H1 (cell line): ENCODE measurements at regions not wholly inside any gene's neighbourhood (a gene's known extent, or its start where the extent isn't known, plus 50 kb on each side); places are given as distances from the start of the nearest gene placed in this dataset.

Experiments used
- CTCF ChIA-PET: fragments of 300-600 bp; sonication (Branson Sonifier 250); formaldehyde crosslinking; loops from one replicate; lab custom pipeline; 2021; ENCODE audit not compliant: partially characterized antibody; lab: Charles Lee
- POLR2A ChIA-PET: fragments of 300-600 bp; sonication (Branson Sonifier 250); formaldehyde crosslinking; loops from one replicate; lab custom pipeline; 2021; ENCODE audit warnings: inconsistent platforms; ENCODE audit not compliant: partially characterized antibody; lab: Charles Lee
- DNase-seq, 2 experiments: peaks; one replicate each; pipeline versions ENCODE4 v3.0.0 to v3.0.0-alpha.2; 2010 to 2022; ENCODE audit warnings: low spot score in 2 of 2, low read depth in 1 of 2, mixed read lengths in 1 of 2
- FAIRE-seq: peaks from 2 replicates; lab custom pipeline; 2011; peaks lifted over from hg19 to GRCh38; lab: Jason Lieb, UNC
- H2AFZ ChIP-seq: 2 replicates; pipeline ENCODE4 v1.8.1; 2012; ENCODE audit warnings: low read length, inconsistent platforms
- H2AK5ac ChIP-seq: 2 replicates; pipeline ENCODE4 v1.6.1; 2013; ENCODE audit warnings: low read depth, low read length
- H2BK120ac ChIP-seq: replicated peaks from 2 replicates; pipeline ENCODE3; 2013; ENCODE audit warnings: low read depth, low read length, inconsistent platforms
- H2BK12ac ChIP-seq: 2 replicates; pipeline ENCODE4 v1.6.1; 2013; ENCODE audit warnings: low read depth, low read length
- H2BK15ac ChIP-seq: 2 replicates; pipeline ENCODE4 v1.6.1; 2013; ENCODE audit warnings: low read length
- H2BK20ac ChIP-seq: 2 replicates; pipeline ENCODE4 v1.6.1; 2013; ENCODE audit warnings: low read length
- H2BK5ac ChIP-seq: 2 replicates; pipeline ENCODE4 v1.6.1; 2013; ENCODE audit warnings: low read depth, low read length
- H3K14ac ChIP-seq: 2 replicates; pipeline ENCODE4 v1.6.1; 2013; ENCODE audit warnings: inconsistent platforms; ENCODE audit not compliant: insufficient read length
- H3K18ac ChIP-seq: 2 replicates; pipeline ENCODE4 v1.6.1; 2013; ENCODE audit warnings: low read length; ENCODE audit errors: extremely low read depth
- H3K23ac ChIP-seq: 2 replicates; pipeline ENCODE4 v1.6.1; 2013; ENCODE audit warnings: inconsistent platforms; ENCODE audit not compliant: insufficient read length
- H3K23me2 ChIP-seq: 2 replicates; pipeline ENCODE4 v1.6.1; 2013; ENCODE audit warnings: low read depth, low read length
- H3K27ac ChIP-seq: 2 replicates; pipeline ENCODE4 v1.6.1; 2011; ENCODE audit warnings: low read depth, low read length, inconsistent platforms
- H3K27me3 ChIP-seq, 4 experiments: replicated peaks in 1 of 4; 1 replicate in 1 of 4; 2 replicates in 3 of 4; pipeline versions ENCODE4 v1.6.1 to v1.8.1; 2011 to 2013; ENCODE audit warnings: low read length in 3 of 4, mild to moderate bottlenecking in 3 of 4, inconsistent platforms in 2 of 4, mixed read lengths in 2 of 4, moderate library complexity in 1 of 4; ENCODE audit not compliant: control insufficient read depth in 3 of 4, insufficient read depth in 3 of 4; ENCODE audit errors: extremely low read depth in 1 of 4
- H3K36me3 ChIP-seq, 4 experiments: 2 replicates each; pipeline versions ENCODE4 v1.6.1 to v1.8.1; 2011 to 2013; ENCODE audit warnings: mild to moderate bottlenecking in 4 of 4, low read length in 3 of 4, moderate library complexity in 2 of 4, control low read depth in 1 of 4, inconsistent platforms in 1 of 4; ENCODE audit not compliant: insufficient read depth in 4 of 4, control insufficient read depth in 2 of 4
- H3K4ac ChIP-seq: replicated peaks from 2 replicates; pipeline ENCODE3; 2013; ENCODE audit warnings: low read length, low read depth, mixed read lengths, inconsistent platforms; ENCODE audit not compliant: insufficient read length
- H3K4me1 ChIP-seq, 4 experiments: replicated peaks in 1 of 4; 1 replicate in 1 of 4; 2 replicates in 3 of 4; pipeline versions ENCODE4 v1.6.1 to v1.8.1; 2011 to 2013; ENCODE audit warnings: low read length in 3 of 4, inconsistent platforms in 2 of 4, mixed read lengths in 1 of 4; ENCODE audit not compliant: insufficient read depth in 4 of 4, control insufficient read depth in 3 of 4
- H3K4me2 ChIP-seq, 2 experiments: 2 replicates each; pipeline versions ENCODE4 v1.6.1 to v1.8.1; 2011 to 2013; ENCODE audit warnings: low read depth in 2 of 2, low read length in 2 of 2, control low read depth in 1 of 2, inconsistent platforms in 1 of 2, mild to moderate bottlenecking in 1 of 2; ENCODE audit not compliant: insufficient read depth in 1 of 2
- H3K4me3 ChIP-seq, 4 experiments: fragments of 200-600, 300-600 bp in 1 of 4; sonication (generic), shearing (Covaris generic), sonication (Bioruptor Twin) in 1 of 4; 2 replicates each; pipeline versions ENCODE4 v1.5.1 to v1.8.1; 2011 to 2016; ENCODE audit warnings: low read length in 4 of 4, low read depth in 3 of 4, control low read depth in 2 of 4, inconsistent platforms in 2 of 4, mild to moderate bottlenecking in 2 of 4, mixed read lengths in 1 of 4, moderate library complexity in 1 of 4; ENCODE audit not compliant: insufficient read depth in 2 of 4; ENCODE audit errors: extremely low read depth in 1 of 4
- H3K56ac ChIP-seq: replicated peaks from 2 replicates; pipeline ENCODE3; 2013; ENCODE audit warnings: low read depth, mild to moderate bottlenecking, mixed read lengths, low read length, inconsistent platforms; ENCODE audit not compliant: insufficient read length
- H3K79me1 ChIP-seq: 2 replicates; pipeline ENCODE4 v1.6.1; 2013; ENCODE audit warnings: low read depth, low read length, control low read depth
- H3K79me2 ChIP-seq, 2 experiments: 2 replicates each; pipeline versions ENCODE4 v1.6.1 to v1.8.1; 2012 to 2013; ENCODE audit warnings: low read length in 2 of 2, mild to moderate bottlenecking in 2 of 2, inconsistent platforms in 1 of 2; ENCODE audit not compliant: insufficient read depth in 2 of 2, control insufficient read depth in 1 of 2
- H3K9ac ChIP-seq, 4 experiments: replicated peaks in 1 of 4; 1 replicate in 1 of 4; 2 replicates in 3 of 4; pipeline versions ENCODE4 v1.6.1 to v1.8.1; 2011 to 2013; ENCODE audit warnings: low read depth in 3 of 4, low read length in 3 of 4, control low read depth in 2 of 4, mild to moderate bottlenecking in 2 of 4, moderate library complexity in 2 of 4, inconsistent platforms in 1 of 4; ENCODE audit errors: extremely low read depth in 1 of 4
- H3K9me3 ChIP-seq, 2 experiments: 2 replicates each; pipeline versions ENCODE4 v1.6.1 to v1.8.1; 2012 to 2013; ENCODE audit warnings: mild to moderate bottlenecking in 2 of 2, moderate library complexity in 2 of 2, control low read depth in 1 of 2, inconsistent platforms in 1 of 2, low read depth in 1 of 2, low read length in 1 of 2, mixed read lengths in 1 of 2; ENCODE audit not compliant: insufficient read depth in 2 of 2
- H4K20me1 ChIP-seq, 2 experiments: replicated peaks in 1 of 2; 2 replicates each; pipeline versions ENCODE3 to v1.8.1; 2011 to 2013; ENCODE audit warnings: inconsistent platforms in 2 of 2, low read length in 2 of 2, mild to moderate bottlenecking in 1 of 2; ENCODE audit not compliant: insufficient read depth in 2 of 2, control insufficient read depth in 1 of 2
- H4K5ac ChIP-seq: 2 replicates; pipeline ENCODE4 v1.6.1; 2013; ENCODE audit warnings: low read length, low read depth, mixed read lengths, inconsistent platforms; ENCODE audit not compliant: insufficient read length
- H4K8ac ChIP-seq: 2 replicates; pipeline ENCODE4 v1.8.0; 2013; ENCODE audit warnings: mild to moderate bottlenecking, moderate library complexity, low read length, inconsistent platforms; ENCODE audit not compliant: insufficient read depth; ENCODE audit errors: extremely low read depth
- H4K91ac ChIP-seq: replicated peaks from 2 replicates; pipeline ENCODE3; 2013; ENCODE audit warnings: low read length, mixed read lengths, inconsistent platforms; ENCODE audit not compliant: insufficient read length
- BCL11A ChIP-seq, 2 experiments: IDR thresholded peaks; one replicate each; pipeline ENCODE4 v1.6.1; 2011; ENCODE audit warnings: low read depth in 2 of 2, low read length in 2 of 2, mild to moderate bottlenecking in 2 of 2
- CBX8 ChIP-seq: fragments of 300-800, 300-1000 bp; sonication (generic); IDR thresholded peaks from 2 replicates; pipeline ENCODE4 v1.7.1; 2016; ENCODE audit warnings: low read depth, low read length, borderline replicate concordance
- CEBPB ChIP-seq: IDR thresholded peaks from 2 replicates; pipeline ENCODE4 v1.6.1; 2012; ENCODE audit warnings: low read depth, low read length
- CHD2 ChIP-seq: IDR thresholded peaks from 2 replicates; pipeline ENCODE4 v1.6.1; 2012; ENCODE audit warnings: low read length, improper control_type of control experiment
- EP300 ChIP-seq, 2 experiments: IDR thresholded peaks; 1 replicate in 1 of 2; 2 replicates in 1 of 2; pipeline ENCODE4 v1.6.1; 2011 to 2012; ENCODE audit warnings: low read depth in 2 of 2, low read length in 2 of 2, mild to moderate bottlenecking in 2 of 2, borderline replicate concordance in 1 of 2, inconsistent platforms in 1 of 2, moderate library complexity in 1 of 2
- EZH2 ChIP-seq: fragments of 200-600 bp; sonication (generic); IDR thresholded peaks from 2 replicates; pipeline ENCODE4 v1.7.1; 2012; ENCODE audit warnings: low read depth, mild to moderate bottlenecking, moderate library complexity, low read length, inconsistent platforms; ENCODE audit not compliant: severe bottlenecking
- FOSL1 ChIP-seq: IDR thresholded peaks from 2 replicates; pipeline ENCODE4 v1.6.1; 2011; ENCODE audit warnings: mild to moderate bottlenecking, low read depth, low read length, moderate library complexity; ENCODE audit not compliant: insufficient read depth
- RFX5 ChIP-seq: IDR thresholded peaks from 2 replicates; pipeline ENCODE4 v1.6.1; 2011; ENCODE audit warnings: low read depth, low read length, improper control_type of control experiment, borderline replicate concordance
- SAP30 ChIP-seq: fragments of 300-600 bp; sonication (generic); IDR thresholded peaks from 2 replicates; pipeline ENCODE4 v1.7.1; 2012; ENCODE audit warnings: low read length, moderate library complexity, mild to moderate bottlenecking, inconsistent platforms; ENCODE audit not compliant: insufficient read depth, insufficient replicate concordance
- SIX5 ChIP-seq: IDR thresholded peaks from 2 replicates; pipeline ENCODE4 v1.6.1; 2011; ENCODE audit warnings: mild to moderate bottlenecking, low read depth, low read length
- SP4 ChIP-seq: IDR thresholded peaks from 2 replicates; pipeline ENCODE4 v1.6.1; 2012; ENCODE audit warnings: low read length, inconsistent platforms
- SRF ChIP-seq: IDR thresholded peaks from 2 replicates; pipeline ENCODE4 v1.6.1; 2011; ENCODE audit warnings: mild to moderate bottlenecking, low read depth, low read length, moderate library complexity
- TAF7 ChIP-seq: optimal IDR thresholded peaks from 2 replicates; pipeline ENCODE3; 2011; ENCODE audit warnings: low read depth, mild to moderate bottlenecking, inconsistent platforms, low read length, moderate library complexity, borderline replicate concordance
- TBP ChIP-seq: IDR thresholded peaks from 2 replicates; pipeline ENCODE4 v1.6.1; 2011; ENCODE audit warnings: low read depth, low read length, improper control_type of control experiment
- YY1 ChIP-seq: IDR thresholded peaks from 2 replicates; pipeline ENCODE4 v1.6.1; 2011; ENCODE audit warnings: low read depth, mild to moderate bottlenecking, low read length
- WGBS, 2 experiments: shearing (Covaris generic) in 1 of 2; methylation state at CpG; one replicate each; pipeline versions ENCODE4 v1.1.6 to v1.1.7; 2013 to 2015; ENCODE audit warnings: low lambda C conversion rate in 2 of 2, mixed read lengths in 2 of 2, inconsistent platforms in 1 of 2, low coverage in 1 of 2, missing lambda C conversion rate in 1 of 2; ENCODE audit not compliant: insufficient replicate concordance in 2 of 2, insufficient coverage in 1 of 2, insufficient read length in 1 of 2; ENCODE audit errors: extremely low coverage in 1 of 2, missing lambda C conversion rate in 1 of 2; 5-methylcytosine and 5-hydroxymethylcytosine counted together

DNA sequence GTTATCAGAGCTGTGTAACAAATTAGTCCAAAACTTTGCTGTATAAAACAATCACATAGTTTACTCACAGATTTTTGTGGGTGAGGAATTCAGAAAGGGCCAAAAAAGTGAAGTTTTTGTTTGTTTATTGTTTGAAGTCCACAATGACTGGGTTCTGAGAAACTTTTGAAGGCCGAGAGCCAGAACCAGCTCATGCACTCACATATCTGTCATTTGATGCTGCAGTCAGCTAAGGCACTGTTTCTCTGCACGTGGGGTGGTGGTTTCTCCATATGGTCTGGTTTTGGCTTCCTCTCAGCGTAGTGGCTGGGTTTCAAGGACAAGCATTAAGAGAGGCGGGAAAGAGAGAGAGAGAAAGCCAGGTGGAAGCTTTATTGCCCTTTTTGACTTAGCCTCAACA lies 131.8 kb downstream of the TWIST2 start:
- H4K20me1 ChIP-seq = no peaks in the 10 kb centered on the region
- H3K27me3 ChIP-seq = no peaks in the 10 kb centered on the region
- no peak overlapping the region for H4K8ac ChIP-seq
- whole genome bisulfite sequencing, 2 experiments = 89% methylated on average over 4 of the region's 4 CpGs; no CpG with 5 or more reads in 1 of the 2 experiments
- H3K4me2 ChIP-seq = no peak overlapping the region
- H2BK12ac ChIP-seq = no peak overlapping the region
- POLR2A ChIA-PET = no interaction called here
- no peaks in the 10 kb centered on the region for H3K23me2 ChIP-seq
- H3K27ac ChIP-seq = no peak overlapping the region
- no peak overlapping the region for H3K9ac ChIP-seq
- H3K56ac ChIP-seq = no peak overlapping the region
- no peak overlapping the region for H3K4me3 ChIP-seq
- peaks cover 0 to 4% of the 10 kb centered on the region in 2 experiments; a peak in 1 of 4 replicates for H3K9me3 ChIP-seq
- H3K23ac ChIP-seq = no peak overlapping the region
- FAIRE-seq (no peak), DNase-seq (no peak)
- no peak overlapping the region for H2BK15ac ChIP-seq
- no peak overlapping the region for H3K18ac ChIP-seq
- no peak overlapping the region for H3K14ac ChIP-seq
- H3K4me1 ChIP-seq = no peaks in the 10 kb centered on the region
- H3K36me3 ChIP-seq = no peaks in the 10 kb centered on the region
- no peak overlapping the region for H3K4ac ChIP-seq
- H2BK5ac ChIP-seq = no peak overlapping the region
- CTCF ChIA-PET = no interaction called here
- no peaks in the 10 kb centered on the region for H3K79me2 ChIP-seq
- no peak overlapping the region for H4K5ac ChIP-seq
- TF ChIP-seq EZH2 (no peak), RFX5 (no peak), FOSL1 (no peak), EP300 (IDR thresholded peaks at IDR 0.05; ENCODE audit: borderline replicate concordance in 1 of 2, low read depth in 2 of 2, low read length in 2 of 2) (no peak), SP4 (no peak), TAF7 (no peak), CHD2 (no peak), TBP (no peak), CEBPB (no peak), SRF (no peak), CBX8 (no peak), BCL11A (IDR thresholded peaks at IDR 0.05; ENCODE audit: low read depth in 2 of 2, low read length in 2 of 2) (no peak), SIX5 (no peak), SAP30 (no peak), YY1 (no peak)
- H4K91ac ChIP-seq = no peak overlapping the region
- no peak overlapping the region for H2BK20ac ChIP-seq
- H3K79me1 ChIP-seq = no peaks in the 10 kb centered on the region
- H2AK5ac ChIP-seq = no peak overlapping the region
- no peak overlapping the region for H2AFZ ChIP-seq
- no peak overlapping the region for H2BK120ac ChIP-seq
